Body of pancreas (tissue), 4 donors: ENCODE measurements at regions not wholly inside any gene's neighbourhood (a gene's known extent, or its start where the extent isn't known, plus 50 kb on each side); places are given as distances from the start of the nearest gene placed in this dataset.

ENCODE experiments used
- ATAC-seq: fragments of 150-250 bp; one replicate; pipeline ENCODE4 v1.9.1; 2016
- DNase-seq, 4 donors: peaks; one replicate each; pipeline ENCODE4 v3.0.0-alpha.2; 2019
- H3K27ac ChIP-seq, 4 donors: fragments of 200-600 bp; sonication (generic); 1 replicate in 3 of 4; 2 replicates in 1 of 4; pipeline versions ENCODE4 v1.5.1 to v1.6.1; 2016 to 2019; ENCODE audit warnings: mild to moderate bottlenecking in 1 of 4, mixed read lengths in 1 of 4, moderate library complexity in 1 of 4
- H3K27me3 ChIP-seq, 2 donors: fragments of 200-600 bp; sonication (generic); one replicate each; pipeline ENCODE4 v1.6.0; 2016; ENCODE audit warnings: mild to moderate bottlenecking in 1 of 2
- H3K36me3 ChIP-seq, 2 donors: fragments of 200-600 bp; sonication (generic); replicated peaks in 1 of 2; 2 replicates each; pipeline ENCODE4 v1.5.1; 2016; ENCODE audit warnings: low read depth in 2 of 2; ENCODE audit not compliant: insufficient read depth in 1 of 2
- H3K4me1 ChIP-seq: fragments of 200-600 bp; sonication (generic); one replicate; pipeline ENCODE4 v1.6.0; 2016
- H3K4me3 ChIP-seq, 2 donors: fragments of 200-600 bp; sonication (generic); 1 replicate in 1 of 2; 2 replicates in 1 of 2; pipeline ENCODE4 v1.5.1; 2016 to 2019
- H3K9me3 ChIP-seq, 3 donors: fragments of 200-600 bp; sonication (generic); 1 replicate in 2 of 3; 2 replicates in 1 of 3; pipeline ENCODE4 v1.5.1; 2016
- CTCF ChIP-seq, 7 experiments: fragments of 450-650 bp in 4 of 7; fragments of 200-600 bp in 3 of 7; sonication (generic) in 3 of 7; IDR thresholded peaks; one replicate each; pipeline ENCODE4 v1.5.1; 2016 to 2019; ENCODE audit warnings: antibody characterized with exemption in 7 of 7
- POLR2A ChIP-seq, 3 donors: fragments of 450-650 bp; IDR thresholded peaks; one replicate each; pipeline ENCODE4 v1.6.1; 2016; ENCODE audit warnings: antibody characterized with exemption in 3 of 3, mild to moderate bottlenecking in 2 of 3
- WGBS, 2 donors: methylation state at CpG; one replicate each; pipeline ENCODE4 v1.1.5; 2017; 5-methylcytosine and 5-hydroxymethylcytosine counted together
- intact Hi-C: fragments of 100-400 bp; cut with DNase I; formaldehyde crosslinking; loops from one replicate; pipeline ENCODE4 v1.15.1; 2023

- intact Hi-C loops: no loop called here
- Histone ChIP-seq H3K27ac (no peak overlapping the region), H3K27me3 (no peaks in the 10 kb centered on the region), H3K9me3 (no peaks in the 10 kb centered on the region), H3K4me3 (no peak overlapping the region), H3K36me3 (no peaks in the 10 kb centered on the region), H3K4me1 (no peaks in the 10 kb centered on the region)
- TF ChIP-seq CTCF (IDR thresholded peaks at IDR 0.05) (no peak), POLR2A (IDR thresholded peaks at IDR 0.05) (no peak)
- WGBS, 2 donors: 26% methylated on average over 1 of the region's 1 CpG
- DNase-seq: no peak
- no peak for ATAC-seq
Observed at GRCh38 chr18:41135146-41135545, 819.9 kb upstream of the PIK3C3 start.

GRCh38 chr18:41134426-41134825 lies 820.6 kb upstream of the PIK3C3 start:
- DNase-seq: no peak
- WGBS, 2 donors: 32 to 34% methylated on average over 4 of the region's 4 CpGs
- intact Hi-C loops: no loop called here

GRCh38 chr18:41131050-41131449 lies 824.0 kb upstream of the PIK3C3 start:
- 14 to 15% methylated on average over 2 of the region's 2 CpGs for WGBS, 2 donors
- intact Hi-C loops: no loop called here
- no peaks in the 10 kb centered on the region for H3K36me3 ChIP-seq
- no peaks in the 10 kb centered on the region for H3K9me3 ChIP-seq
- no peak overlapping the region for H3K27ac ChIP-seq
- TF ChIP-seq POLR2A (IDR thresholded peaks at IDR 0.05) (no peak), CTCF (IDR thresholded peaks at IDR 0.05) (no peak)
- no peaks in the 10 kb centered on the region for H3K4me1 ChIP-seq
- DNase-seq: no peak
- H3K27me3 ChIP-seq: no peaks in the 10 kb centered on the region
- ATAC-seq: no peak
- no peak overlapping the region for H3K4me3 ChIP-seq

More at GRCh38 chr18:41134426-41134825, 820.6 kb upstream of the PIK3C3 start:
- Histone ChIP-seq H3K4me1 (no peaks in the 10 kb centered on the region), H3K36me3 (no peaks in the 10 kb centered on the region), H3K4me3 (no peak overlapping the region), H3K27me3 (no peaks in the 10 kb centered on the region), H3K9me3 (no peaks in the 10 kb centered on the region), H3K27ac (no peak overlapping the region)
- TF ChIP-seq CTCF (IDR thresholded peaks at IDR 0.05) (no peak), POLR2A (IDR thresholded peaks at IDR 0.05) (no peak)
- ATAC-seq: no peak

GRCh38 chr18:41128545-41128944 lies 826.5 kb upstream of the PIK3C3 start:
- H3K4me1 ChIP-seq: no peaks in the 10 kb centered on the region
- H3K36me3 ChIP-seq: no peaks in the 10 kb centered on the region
- H3K9me3 ChIP-seq: no peaks in the 10 kb centered on the region
- H3K27me3 ChIP-seq: no peaks in the 10 kb centered on the region
- 48 to 50% methylated on average over 3 of the region's 3 CpGs for WGBS, 2 donors
- intact Hi-C loops: no loop called here
- no peak for ATAC-seq
- DNase-seq: no peak
- H3K27ac ChIP-seq: no peak overlapping the region
- TF ChIP-seq POLR2A (IDR thresholded peaks at IDR 0.05): no peak
- no peak for TF ChIP-seq CTCF (IDR thresholded peaks at IDR 0.05)
- H3K4me3 ChIP-seq: no peak overlapping the region

GRCh38 chr18:41128126-41128525 lies 826.9 kb upstream of the PIK3C3 start:
- Histone ChIP-seq H3K27ac (no peak overlapping the region), H3K4me3 (no peak overlapping the region), H3K4me1 (no peaks in the 10 kb centered on the region), H3K9me3 (no peaks in the 10 kb centered on the region), H3K36me3 (no peaks in the 10 kb centered on the region), H3K27me3 (no peaks in the 10 kb centered on the region)
- ATAC-seq (no peak), DNase-seq (no peak)
- intact Hi-C loops: no loop called here
- TF ChIP-seq POLR2A (IDR thresholded peaks at IDR 0.05) (no peak), CTCF (IDR thresholded peaks at IDR 0.05) (no peak)
